Fibroblast of peridontal ligament (primary cell): ENCODE measurements at regions not wholly inside any gene's neighbourhood (a gene's known extent, or its start where the extent isn't known, plus 50 kb on each side); places are given as distances from the start of the nearest gene placed in this dataset.
"Not testable (repeated sequence)": the region's sequence is repeated elsewhere in the genome, so short reads cannot be mapped to it uniquely, and the experiment has no call there.

ENCODE experiments used
- DNase-seq: peaks from one replicate; pipeline ENCODE4 v3.0.0-alpha.2; 2010; ENCODE audit errors: extremely low read depth

- DNase-seq = no peak
These were observed 50.5 kb upstream of the PGBD5 start for GRCh38 chr1:230476622-230477003.

GRCh38 chr1:230475856-230476621 lies 49.9 kb upstream of the PGBD5 start:
- not testable (repeated sequence) for DNase-seq
